ENCODE measurements at regions not wholly inside any gene's neighbourhood (a gene's known extent, or its start where the extent isn't known, plus 50 kb on each side); places are given as distances from the start of the nearest gene placed in this dataset.

DNA sequence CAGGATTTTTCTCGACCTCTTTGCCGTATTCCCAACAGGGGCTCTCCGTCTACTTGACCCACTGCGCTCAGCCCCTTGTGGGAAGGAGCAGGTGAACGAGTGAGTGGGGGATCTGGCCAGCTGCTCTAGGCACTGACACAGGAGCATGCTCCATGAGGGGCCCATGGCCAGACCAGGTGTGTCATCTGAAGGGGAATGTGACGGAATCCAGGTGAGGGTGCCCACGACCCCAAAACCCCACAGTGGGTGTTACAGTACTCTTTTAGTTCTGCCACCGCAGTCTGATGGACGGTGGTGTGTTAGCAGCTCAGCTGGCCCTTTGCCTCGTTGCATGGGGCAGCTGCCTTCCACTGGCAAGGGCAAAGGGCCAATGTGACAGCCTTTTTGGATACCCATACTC, 601.4 kb upstream of the NCAM2 start:
- H3K36me3 ChIP-seq (ENCODE audit: insufficient read depth), result no peaks in the 10 kb centered on the region
- H3K4me3 ChIP-seq (ENCODE audit: low read depth, low read length), result no peak overlapping the region
- no peak for DNase-seq (ENCODE audit: extremely low spot score)
- WGBS, result 86% methylated on average over 10 of the region's 10 CpGs
- no peak overlapping the region for H3K27ac ChIP-seq (ENCODE audit: low read depth)
- H3K4me1 ChIP-seq (ENCODE audit: insufficient read depth), result no peaks in the 10 kb centered on the region

DNA sequence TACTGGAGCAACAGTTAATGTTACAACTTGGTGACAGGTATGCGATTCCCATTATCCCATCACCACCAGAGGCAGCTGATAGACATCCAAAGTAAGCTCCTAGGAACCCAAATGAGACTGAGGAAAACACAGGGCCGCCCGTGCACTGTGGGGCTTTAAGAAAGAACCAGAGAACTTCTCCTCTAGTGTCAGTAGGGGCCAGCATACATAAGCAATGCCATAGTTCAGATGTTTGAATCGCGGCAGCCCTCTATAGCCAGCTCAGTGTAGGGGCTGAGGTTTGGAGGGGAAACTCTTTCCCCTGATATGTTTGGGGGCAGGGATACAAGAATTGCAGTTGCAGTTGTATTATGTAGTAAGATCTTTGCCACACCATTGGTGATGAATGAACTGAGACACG, 593.3 kb upstream of the NCAM2 start:
- WGBS, result 84% methylated on average over 6 of the region's 6 CpGs
- no peaks in the 10 kb centered on the region for H3K36me3 ChIP-seq (ENCODE audit: insufficient read depth)

DNA sequence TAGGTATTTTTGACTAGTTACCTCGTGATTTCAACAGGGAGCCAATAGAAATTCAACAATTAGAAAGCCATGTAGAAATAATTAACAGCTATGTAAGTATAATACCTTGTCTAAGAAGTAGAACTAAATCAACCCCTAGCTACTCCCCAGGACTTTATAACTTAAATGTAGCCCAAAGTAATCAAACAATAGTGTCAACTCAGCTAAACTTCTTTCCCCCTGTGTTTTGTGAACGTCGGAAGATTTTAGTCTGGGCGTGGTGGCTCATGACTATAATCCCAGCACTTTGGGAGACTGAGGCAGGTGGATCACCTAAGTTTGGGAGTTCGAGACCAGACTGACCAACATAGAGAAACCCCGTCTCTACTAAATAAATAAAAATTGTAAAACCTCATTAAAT, 579.9 kb upstream of the NCAM2 start:
- H3K36me3 ChIP-seq (ENCODE audit: insufficient read depth), result no peaks in the 10 kb centered on the region
- H3K4me3 ChIP-seq (ENCODE audit: low read depth, low read length), result no peak overlapping the region
- H3K4me1 ChIP-seq (ENCODE audit: insufficient read depth), result no peaks in the 10 kb centered on the region
- no peak for DNase-seq (ENCODE audit: extremely low spot score)
- WGBS, result 87% methylated on average over 6 of the region's 6 CpGs
- no peak overlapping the region for H3K27ac ChIP-seq (ENCODE audit: low read depth)

More for the DNA sequence above, 593.3 kb upstream of the NCAM2 start:
- no peak overlapping the region for H3K4me3 ChIP-seq (ENCODE audit: low read depth, low read length)
- no peak for DNase-seq (ENCODE audit: extremely low spot score)
- no peaks in the 10 kb centered on the region for H3K4me1 ChIP-seq (ENCODE audit: insufficient read depth)
- no peak overlapping the region for H3K27ac ChIP-seq (ENCODE audit: low read depth)

- DNase-seq (ENCODE audit: extremely low spot score), result no peak
- 82% methylated on average over 2 of the region's 2 CpGs for WGBS
- Histone ChIP-seq H3K4me3 (ENCODE audit: low read depth, low read length) (no peak overlapping the region), H3K4me1 (ENCODE audit: insufficient read depth) (no peaks in the 10 kb centered on the region), H3K27ac (ENCODE audit: low read depth) (no peak overlapping the region), H3K36me3 (ENCODE audit: insufficient read depth) (no peaks in the 10 kb centered on the region)
Measured at GRCh38 chr21:20419772-20420171, 578.4 kb upstream of the NCAM2 start.

- H3K4me3 ChIP-seq (ENCODE audit: low read depth, low read length), result no peak overlapping the region
- no peak overlapping the region for H3K27ac ChIP-seq (ENCODE audit: low read depth)
- H3K36me3 ChIP-seq (ENCODE audit: insufficient read depth), result no peaks in the 10 kb centered on the region
- DNase-seq (ENCODE audit: extremely low spot score), result no peak
- no peaks in the 10 kb centered on the region for H3K4me1 ChIP-seq (ENCODE audit: insufficient read depth)
- 90% methylated on average over 7 of the region's 7 CpGs for WGBS
Measured at GRCh38 chr21:20424943-20425342, 573.3 kb upstream of the NCAM2 start.

GRCh38 chr21:20425856-20426255, 572.4 kb upstream of the NCAM2 start:
- no peak overlapping the region for H3K27ac ChIP-seq (ENCODE audit: low read depth)
- H3K36me3 ChIP-seq (ENCODE audit: insufficient read depth), result no peaks in the 10 kb centered on the region
- H3K4me3 ChIP-seq (ENCODE audit: low read depth, low read length), result no peak overlapping the region
- no peak for DNase-seq (ENCODE audit: extremely low spot score)
- no peaks in the 10 kb centered on the region for H3K4me1 ChIP-seq (ENCODE audit: insufficient read depth)
- WGBS, result 95% methylated on average over 12 of the region's 12 CpGs

- Histone ChIP-seq H3K4me1 (ENCODE audit: insufficient read depth) (no peaks in the 10 kb centered on the region), H3K27ac (ENCODE audit: low read depth) (no peak overlapping the region), H3K36me3 (ENCODE audit: insufficient read depth) (no peaks in the 10 kb centered on the region), H3K4me3 (ENCODE audit: low read depth, low read length) (no peak overlapping the region)
- 72% methylated on average over 5 of the region's 5 CpGs for WGBS
- DNase-seq (ENCODE audit: extremely low spot score), result no peak
Measured at GRCh38 chr21:20440338-20440737, 557.9 kb upstream of the NCAM2 start.

DNA sequence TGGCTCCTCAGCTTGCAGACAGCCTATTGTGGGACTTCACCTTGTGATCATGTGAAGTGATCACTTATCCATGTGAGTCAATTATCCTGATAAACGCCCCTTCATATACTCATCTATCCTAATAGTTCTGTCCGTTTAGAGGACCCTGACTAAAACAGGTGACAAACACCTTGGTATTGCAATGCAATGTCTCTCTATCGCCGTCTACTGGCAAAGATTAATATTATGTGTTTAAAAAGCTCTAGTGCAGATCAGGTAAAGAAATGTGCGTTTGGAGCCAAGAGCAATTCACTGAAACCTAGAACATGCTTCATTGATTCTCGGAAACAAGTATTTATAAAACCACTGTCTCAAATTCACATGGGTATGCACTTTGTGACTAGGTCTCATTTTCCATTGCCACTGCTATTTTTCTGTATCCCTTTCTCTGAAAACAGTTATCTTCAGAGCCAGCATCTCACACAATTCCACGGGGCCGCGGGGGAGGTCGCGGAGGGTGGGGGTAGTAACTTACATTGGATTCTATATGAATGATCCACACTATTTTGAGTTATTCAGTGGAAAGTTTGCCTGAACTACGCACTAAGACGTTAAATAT, 554.6 kb upstream of the NCAM2 start:
- 70% methylated on average over 13 of the region's 13 CpGs for WGBS
- H3K27ac ChIP-seq (ENCODE audit: low read depth), result no peak overlapping the region
- H3K4me1 ChIP-seq (ENCODE audit: insufficient read depth), result no peaks in the 10 kb centered on the region
- H3K4me3 ChIP-seq (ENCODE audit: low read depth, low read length), result no peak overlapping the region
- DNase-seq (ENCODE audit: extremely low spot score), result no peak
- H3K36me3 ChIP-seq (ENCODE audit: insufficient read depth), result no peaks in the 10 kb centered on the region

GRCh38 chr21:20445971-20446370, 552.2 kb upstream of the NCAM2 start:
- WGBS, result 82% methylated on average over 2 of the region's 2 CpGs
- DNase-seq (ENCODE audit: extremely low spot score), result no peak

GRCh38 chr21:20451046-20451445, 547.2 kb upstream of the NCAM2 start:
- Histone ChIP-seq H3K4me3 (ENCODE audit: low read depth, low read length) (no peak overlapping the region), H3K36me3 (ENCODE audit: insufficient read depth) (no peaks in the 10 kb centered on the region), H3K4me1 (ENCODE audit: insufficient read depth) (no peaks in the 10 kb centered on the region), H3K27ac (ENCODE audit: low read depth) (no peak overlapping the region)
- WGBS, result 64% methylated on average over 2 of the region's 2 CpGs
- no peak for DNase-seq (ENCODE audit: extremely low spot score)

More at GRCh38 chr21:20445971-20446370, 552.2 kb upstream of the NCAM2 start:
- Histone ChIP-seq H3K4me1 (ENCODE audit: insufficient read depth) (no peaks in the 10 kb centered on the region), H3K4me3 (ENCODE audit: low read depth, low read length) (no peak overlapping the region), H3K27ac (ENCODE audit: low read depth) (no peak overlapping the region), H3K36me3 (ENCODE audit: insufficient read depth) (no peaks in the 10 kb centered on the region)

- DNase-seq (ENCODE audit: extremely low spot score), result no peak
- Histone ChIP-seq H3K27ac (ENCODE audit: low read depth) (no peak overlapping the region), H3K36me3 (ENCODE audit: insufficient read depth) (no peaks in the 10 kb centered on the region), H3K4me3 (ENCODE audit: low read depth, low read length) (no peak overlapping the region), H3K4me1 (ENCODE audit: insufficient read depth) (no peaks in the 10 kb centered on the region)
- 79% methylated on average over 4 of the region's 4 CpGs for WGBS
Measured at GRCh38 chr21:20452935-20453334, 545.3 kb upstream of the NCAM2 start.

GRCh38 chr21:20459838-20460237, 538.4 kb upstream of the NCAM2 start:
- 86% methylated on average over 4 of the region's 4 CpGs for WGBS
- H3K36me3 ChIP-seq (ENCODE audit: insufficient read depth), result no peaks in the 10 kb centered on the region
- no peak overlapping the region for H3K4me3 ChIP-seq (ENCODE audit: low read depth, low read length)
- no peak overlapping the region for H3K27ac ChIP-seq (ENCODE audit: low read depth)
- H3K4me1 ChIP-seq (ENCODE audit: insufficient read depth), result no peaks in the 10 kb centered on the region
- no peak for DNase-seq (ENCODE audit: extremely low spot score)

GRCh38 chr21:20463362-20463761, 534.8 kb upstream of the NCAM2 start:
- DNase-seq (ENCODE audit: extremely low spot score), result no peak
- H3K4me1 ChIP-seq (ENCODE audit: insufficient read depth), result no peaks in the 10 kb centered on the region
- H3K4me3 ChIP-seq (ENCODE audit: low read depth, low read length), result no peak overlapping the region
- H3K36me3 ChIP-seq (ENCODE audit: insufficient read depth), result no peaks in the 10 kb centered on the region
- H3K27ac ChIP-seq (ENCODE audit: low read depth), result no peak overlapping the region

DNA sequence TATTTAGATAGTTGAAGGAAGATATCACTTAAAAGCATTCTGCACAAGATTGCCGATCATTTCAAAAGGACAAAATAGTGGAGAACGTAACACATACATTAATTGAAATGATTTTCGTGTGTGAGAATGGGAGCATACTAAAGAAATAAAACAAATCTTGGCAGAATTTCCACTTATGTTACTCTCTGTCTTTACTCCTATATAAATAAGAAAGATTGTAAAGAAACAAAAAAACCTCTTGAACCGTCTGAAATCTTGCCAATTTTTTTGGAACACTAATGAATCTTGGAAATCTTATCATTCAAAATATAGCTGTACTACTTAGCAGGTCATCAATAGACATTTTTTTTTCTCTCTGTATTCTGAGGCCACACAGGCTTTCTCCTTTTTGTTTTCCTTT, 528.8 kb upstream of the NCAM2 start:
- Histone ChIP-seq H3K4me3 (ENCODE audit: low read depth, low read length) (no peak overlapping the region), H3K36me3 (ENCODE audit: insufficient read depth) (no peaks in the 10 kb centered on the region), H3K27ac (ENCODE audit: low read depth) (no peak overlapping the region), H3K4me1 (ENCODE audit: insufficient read depth) (no peaks in the 10 kb centered on the region)
- 68% methylated on average over 4 of the region's 4 CpGs for WGBS
- DNase-seq (ENCODE audit: extremely low spot score), result no peak

DNA sequence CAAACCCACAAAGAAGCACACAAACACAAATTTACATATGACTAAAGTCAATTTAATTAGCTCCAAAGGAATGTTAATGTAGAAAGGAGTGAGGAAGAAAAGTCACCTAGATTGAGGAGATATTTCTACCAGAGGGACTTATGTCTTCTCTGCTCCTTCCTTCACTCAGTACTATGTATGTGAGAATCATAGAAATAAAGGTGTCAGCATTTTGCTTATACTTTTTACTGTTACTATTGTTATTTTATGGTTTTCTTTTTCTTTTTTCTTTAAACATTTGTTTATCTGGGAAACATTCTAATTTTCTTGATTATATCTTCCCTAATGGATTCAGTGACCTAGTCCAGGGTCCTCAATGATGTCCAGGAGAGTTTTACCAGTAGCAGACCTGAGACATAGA, 511.9 kb upstream of the NCAM2 start:
- Histone ChIP-seq H3K4me3 (ENCODE audit: low read depth, low read length) (no peak overlapping the region), H3K4me1 (ENCODE audit: insufficient read depth) (no peaks in the 10 kb centered on the region), H3K27ac (ENCODE audit: low read depth) (no peak overlapping the region), H3K36me3 (ENCODE audit: insufficient read depth) (no peaks in the 10 kb centered on the region)
- no peak for DNase-seq (ENCODE audit: extremely low spot score)
